GM06990 (cell line): ENCODE measurements at regions not wholly inside any gene's neighbourhood (a gene's known extent, or its start where the extent isn't known, plus 50 kb on each side); places are given as distances from the start of the nearest gene placed in this dataset.

ENCODE experiments used
- DNase-seq: peaks from one replicate; pipeline ENCODE4 v3.0.0-alpha.2; 2011; ENCODE audit not compliant: insufficient read length; ENCODE audit errors: extremely low read depth
- H3K27me3 ChIP-seq: replicated peaks from 2 replicates; pipeline ENCODE4 v1.6.0; 2011; ENCODE audit warnings: low read length; ENCODE audit not compliant: control insufficient read depth, insufficient read depth
- H3K36me3 ChIP-seq: 2 replicates; pipeline ENCODE4 v1.5.1; 2011; ENCODE audit warnings: low read length; ENCODE audit not compliant: control insufficient read depth, insufficient read depth
- H3K4me3 ChIP-seq: replicated peaks from 2 replicates; pipeline ENCODE4 v1.5.1; 2011; ENCODE audit warnings: low read depth, mild to moderate bottlenecking, control low read depth, low read length
- TF ChIP-seq, protein P1 (sequence below): IDR thresholded peaks from 2 replicates; pipeline ENCODE4 v1.5.1; 2011; ENCODE audit warnings: low read length, control low read depth, mild to moderate bottlenecking, inconsistent platforms; ENCODE audit not compliant: insufficient read depth, poor library complexity, severe bottlenecking

DNA sequence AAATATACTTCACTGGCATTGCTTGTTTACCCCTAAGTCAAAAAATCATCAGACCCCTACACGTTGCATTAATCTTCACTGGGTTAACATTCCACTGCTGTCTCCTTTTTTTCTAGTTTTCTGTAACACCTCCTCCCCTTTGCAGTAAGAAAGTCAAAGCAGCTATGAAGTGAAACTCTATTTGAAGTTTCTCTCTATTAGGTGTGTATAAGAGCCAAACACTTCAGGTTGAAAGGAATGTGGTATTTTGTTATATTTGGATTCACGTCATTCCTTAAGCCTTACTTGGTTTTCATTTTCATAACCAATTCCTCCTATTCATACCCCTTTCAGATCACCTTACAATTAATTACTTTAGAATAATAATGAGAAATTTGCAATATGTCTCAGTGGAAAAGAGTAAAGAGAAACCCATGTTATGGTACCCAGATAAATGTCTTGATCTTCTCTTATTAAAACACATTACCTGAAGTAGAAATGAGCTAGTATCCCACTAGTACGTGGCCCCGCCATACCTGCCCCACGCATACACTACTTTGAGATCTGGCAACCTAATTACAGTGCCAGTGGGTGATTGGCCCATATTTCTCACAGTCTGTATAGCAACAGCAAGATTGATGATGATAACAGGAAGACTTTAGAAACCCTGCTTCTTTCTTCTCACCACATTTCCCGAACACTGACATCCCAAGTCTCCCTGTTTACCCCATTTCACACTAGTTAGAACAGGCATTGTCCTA, 236.4 kb upstream of the RGS6 start:
- H3K4me3 ChIP-seq, result no peak overlapping the region
- no peaks in the 10 kb centered on the region for H3K27me3 ChIP-seq
- TF ChIP-seq, protein P1, sequence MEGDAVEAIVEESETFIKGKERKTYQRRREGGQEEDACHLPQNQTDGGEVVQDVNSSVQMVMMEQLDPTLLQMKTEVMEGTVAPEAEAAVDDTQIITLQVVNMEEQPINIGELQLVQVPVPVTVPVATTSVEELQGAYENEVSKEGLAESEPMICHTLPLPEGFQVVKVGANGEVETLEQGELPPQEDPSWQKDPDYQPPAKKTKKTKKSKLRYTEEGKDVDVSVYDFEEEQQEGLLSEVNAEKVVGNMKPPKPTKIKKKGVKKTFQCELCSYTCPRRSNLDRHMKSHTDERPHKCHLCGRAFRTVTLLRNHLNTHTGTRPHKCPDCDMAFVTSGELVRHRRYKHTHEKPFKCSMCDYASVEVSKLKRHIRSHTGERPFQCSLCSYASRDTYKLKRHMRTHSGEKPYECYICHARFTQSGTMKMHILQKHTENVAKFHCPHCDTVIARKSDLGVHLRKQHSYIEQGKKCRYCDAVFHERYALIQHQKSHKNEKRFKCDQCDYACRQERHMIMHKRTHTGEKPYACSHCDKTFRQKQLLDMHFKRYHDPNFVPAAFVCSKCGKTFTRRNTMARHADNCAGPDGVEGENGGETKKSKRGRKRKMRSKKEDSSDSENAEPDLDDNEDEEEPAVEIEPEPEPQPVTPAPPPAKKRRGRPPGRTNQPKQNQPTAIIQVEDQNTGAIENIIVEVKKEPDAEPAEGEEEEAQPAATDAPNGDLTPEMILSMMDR, result no peak
- no peak for DNase-seq
- H3K36me3 ChIP-seq, result peaks cover 14% of the 10 kb centered on the region

GRCh38 chr14:71698027-71698426, 234.2 kb upstream of the RGS6 start:
- H3K27me3 ChIP-seq, result no peaks in the 10 kb centered on the region
- H3K36me3 ChIP-seq, result peaks cover 9% of the 10 kb centered on the region
- DNase-seq, result no peak
- TF ChIP-seq, protein P1, result no peak
- no peak overlapping the region for H3K4me3 ChIP-seq

GRCh38 chr14:71698673-71699072, 233.6 kb upstream of the RGS6 start:
- Histone ChIP-seq H3K36me3 (peaks cover 12% of the 10 kb centered on the region), H3K4me3 (no peak overlapping the region), H3K27me3 (no peaks in the 10 kb centered on the region)
- no peak for DNase-seq
- TF ChIP-seq, protein P1, result no peak

GRCh38 chr14:71701990-71702389, 230.2 kb upstream of the RGS6 start:
- Histone ChIP-seq H3K27me3 (no peaks in the 10 kb centered on the region), H3K4me3 (no peak overlapping the region), H3K36me3 (peaks cover 13% of the 10 kb centered on the region)
- TF ChIP-seq, protein P1, result no peak
- DNase-seq, result no peak

DNA sequence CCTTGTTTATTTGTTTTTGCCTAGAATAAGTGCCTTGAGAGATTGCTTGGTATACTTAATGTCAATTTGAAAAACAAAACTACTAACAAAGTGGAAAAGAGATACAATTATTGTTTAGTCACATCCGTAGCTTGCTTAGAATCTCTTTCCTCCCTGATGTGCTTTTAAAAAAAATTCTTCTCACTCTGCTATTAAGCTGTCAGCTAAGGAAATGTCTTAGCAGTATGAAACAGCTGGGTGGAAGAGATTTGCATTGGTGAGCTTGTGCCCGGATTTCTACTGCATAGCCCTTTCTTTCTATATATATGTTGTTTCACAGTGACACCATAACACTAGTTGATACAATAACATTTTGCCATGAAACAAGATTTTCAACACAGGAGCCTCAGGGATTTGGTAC, 229.4 kb upstream of the RGS6 start:
- Histone ChIP-seq H3K27me3 (no peaks in the 10 kb centered on the region), H3K36me3 (peaks cover 13% of the 10 kb centered on the region), H3K4me3 (no peak overlapping the region)
- TF ChIP-seq, protein P1, result no peak
- no peak for DNase-seq
